HG03575 (cell line): ENCODE measurements at regions not wholly inside any gene's neighbourhood (a gene's known extent, or its start where the extent isn't known, plus 50 kb on each side); places are given as distances from the start of the nearest gene placed in this dataset.

Source experiments
- ATAC-seq: cut with Tn5 transposase; IDR thresholded peaks from one replicate; pipeline ENCODE4 v1.9.1; 2021; ENCODE audit not compliant: unreplicated experiment, insufficient number of reproducible peaks, low FRiP score; ENCODE audit errors: extremely low read depth

DNA sequence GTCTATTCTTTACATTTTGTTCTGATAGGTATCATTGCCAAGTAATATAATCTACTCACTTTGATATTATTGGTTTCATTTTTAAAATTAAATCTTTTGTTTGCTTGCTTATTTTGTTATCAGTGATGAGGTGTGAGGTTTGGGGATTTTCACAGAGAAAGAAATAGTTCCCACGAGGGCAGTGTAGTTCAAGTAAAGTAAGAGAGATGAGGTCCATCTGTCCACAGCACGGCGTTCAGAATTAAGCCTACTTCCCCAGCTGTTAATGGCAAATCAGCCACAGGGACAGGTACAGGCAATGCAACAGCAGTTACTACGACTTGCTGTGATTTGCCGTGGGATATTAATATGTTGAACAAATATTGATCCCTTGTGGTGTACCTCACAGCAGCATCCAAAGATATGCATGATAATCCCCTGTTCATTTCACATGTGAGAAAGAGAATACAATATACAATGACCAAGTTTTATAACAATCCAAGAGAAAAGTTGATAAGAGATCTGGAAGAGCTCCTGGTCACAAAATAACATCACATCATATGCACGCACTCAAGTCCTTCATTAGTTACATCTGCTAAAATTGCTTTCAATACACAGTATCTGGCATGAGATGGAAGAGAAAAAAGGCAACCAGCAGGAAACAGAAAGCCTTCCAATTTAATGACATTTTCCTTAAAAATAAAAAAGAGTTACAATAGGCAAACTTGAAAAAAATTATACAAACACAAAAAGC, 131.6 kb downstream of the TUSC7 start:
- ATAC-seq: no peak

DNA sequence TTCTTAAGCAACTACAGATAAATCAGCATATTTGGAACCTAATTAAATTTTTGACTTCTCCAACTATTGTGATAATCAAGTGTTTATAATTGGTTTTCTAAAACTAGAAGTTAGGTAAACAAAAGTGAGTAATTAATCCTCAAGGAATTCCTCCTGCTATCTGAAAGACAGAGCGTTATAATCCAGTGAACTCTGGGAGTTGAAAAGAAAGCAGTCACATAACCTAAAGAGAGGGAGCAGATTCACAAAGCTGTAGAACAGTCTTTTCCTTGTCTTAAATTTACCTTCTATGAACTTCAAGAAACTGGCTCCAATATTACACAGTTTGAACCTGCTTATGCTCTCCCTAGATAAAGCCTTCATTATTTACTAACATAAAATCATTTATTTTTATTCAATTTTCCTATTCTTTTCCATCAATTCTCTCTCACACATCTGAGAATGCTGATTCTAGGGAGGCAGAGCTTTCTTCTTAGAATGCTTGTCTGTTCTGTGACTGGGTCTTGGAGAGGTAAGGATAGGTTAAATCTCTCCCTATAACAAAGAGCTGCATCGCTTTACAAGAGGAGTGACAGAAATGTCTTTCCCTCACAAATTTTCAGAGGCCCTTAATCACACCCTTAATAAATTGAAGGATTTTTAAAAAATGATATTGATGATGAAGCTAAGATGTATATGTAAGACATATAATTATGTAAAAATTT, 132.8 kb downstream of the TUSC7 start:
- ATAC-seq: no peak

DNA sequence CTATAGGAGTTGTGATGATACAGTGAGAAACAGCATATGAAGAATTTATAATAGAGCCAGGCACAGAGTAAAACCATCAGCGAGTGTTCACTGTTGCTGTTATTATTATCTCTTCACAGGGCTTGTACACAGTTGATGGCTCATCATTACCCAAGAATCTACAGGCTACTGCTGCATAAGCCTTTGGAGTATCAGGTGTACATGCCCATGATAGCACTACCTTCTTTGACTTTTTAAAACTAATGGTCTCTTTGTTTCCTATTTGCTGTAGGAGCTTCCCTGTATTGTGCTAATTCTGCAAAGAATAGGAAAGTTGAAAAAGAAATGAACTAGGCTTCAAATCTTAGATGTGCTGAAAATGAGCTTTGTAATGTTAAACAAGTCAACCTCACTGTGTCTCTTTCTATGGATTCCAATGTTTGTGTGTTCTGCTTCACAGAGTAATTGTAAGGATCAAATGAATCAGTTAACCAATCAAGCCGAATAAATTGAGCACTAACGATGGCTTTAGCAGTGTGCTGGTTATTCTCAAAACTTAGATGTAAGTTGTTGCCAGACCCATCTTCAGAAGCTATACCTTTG, 138.8 kb downstream of the TUSC7 start:
- no peak for ATAC-seq

DNA sequence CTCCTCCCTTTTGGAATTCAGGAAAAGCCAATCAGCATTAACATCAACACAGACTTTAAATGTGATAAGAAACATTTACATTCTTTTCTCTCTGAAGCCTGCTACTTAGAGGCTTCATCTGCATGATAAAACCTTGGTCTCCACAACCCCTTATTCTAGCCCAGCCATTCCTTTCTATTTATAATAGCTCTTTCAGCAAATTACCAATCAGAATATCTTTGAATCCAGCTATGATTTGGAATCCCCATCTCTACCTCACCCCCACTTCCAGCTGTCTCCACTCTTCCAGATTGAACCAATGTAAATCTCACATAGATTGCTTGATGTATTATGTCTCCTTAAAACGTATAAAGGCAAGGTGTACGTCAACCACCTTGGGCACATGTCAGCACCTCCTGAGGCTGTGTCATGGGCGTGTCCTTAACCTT, 139.7 kb downstream of the TUSC7 start:
- ATAC-seq: no peak

DNA sequence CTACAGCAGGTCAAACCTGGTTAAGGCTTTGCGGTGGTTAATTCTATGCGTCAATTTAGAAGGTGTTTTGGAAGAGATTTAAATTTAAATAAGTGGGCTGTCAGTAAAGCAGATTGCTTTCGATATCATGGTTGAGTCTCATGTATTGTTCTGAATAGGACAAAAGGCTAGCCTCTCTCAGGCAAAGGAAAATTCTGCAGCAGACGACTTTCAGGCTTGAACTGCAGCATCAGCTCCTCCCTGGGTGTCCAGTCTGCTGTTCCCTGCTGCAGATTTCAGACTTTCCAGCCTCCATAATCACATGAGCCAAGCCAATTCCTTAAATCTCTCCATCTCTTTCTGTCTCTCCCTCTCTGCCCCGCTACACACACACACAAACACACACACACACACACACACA, 143.2 kb downstream of the TUSC7 start:
- ATAC-seq: no peak

DNA sequence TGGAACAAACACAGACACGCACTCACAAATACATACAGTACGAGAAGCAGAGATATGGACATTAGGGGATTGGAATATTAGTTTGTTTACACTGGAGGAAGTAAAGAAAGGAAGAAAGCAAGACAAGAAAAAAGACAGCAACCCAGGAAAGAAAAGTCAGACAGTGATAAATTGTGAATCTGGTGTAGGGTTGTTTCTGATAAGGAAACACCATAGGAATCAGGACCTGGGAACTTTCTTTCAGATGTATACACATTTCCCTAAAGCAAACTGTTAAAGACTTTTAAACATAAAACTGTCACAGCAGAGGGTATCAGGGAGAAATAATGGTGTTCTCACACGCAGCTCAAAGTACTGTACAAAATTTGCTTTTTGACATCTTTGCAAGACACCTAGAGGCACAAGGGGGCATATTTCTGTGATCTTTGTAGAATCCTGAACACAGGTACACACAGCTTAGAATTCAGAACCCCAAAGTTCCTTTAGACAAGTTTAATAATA, 153.7 kb downstream of the TUSC7 start:
- no peak for ATAC-seq

DNA sequence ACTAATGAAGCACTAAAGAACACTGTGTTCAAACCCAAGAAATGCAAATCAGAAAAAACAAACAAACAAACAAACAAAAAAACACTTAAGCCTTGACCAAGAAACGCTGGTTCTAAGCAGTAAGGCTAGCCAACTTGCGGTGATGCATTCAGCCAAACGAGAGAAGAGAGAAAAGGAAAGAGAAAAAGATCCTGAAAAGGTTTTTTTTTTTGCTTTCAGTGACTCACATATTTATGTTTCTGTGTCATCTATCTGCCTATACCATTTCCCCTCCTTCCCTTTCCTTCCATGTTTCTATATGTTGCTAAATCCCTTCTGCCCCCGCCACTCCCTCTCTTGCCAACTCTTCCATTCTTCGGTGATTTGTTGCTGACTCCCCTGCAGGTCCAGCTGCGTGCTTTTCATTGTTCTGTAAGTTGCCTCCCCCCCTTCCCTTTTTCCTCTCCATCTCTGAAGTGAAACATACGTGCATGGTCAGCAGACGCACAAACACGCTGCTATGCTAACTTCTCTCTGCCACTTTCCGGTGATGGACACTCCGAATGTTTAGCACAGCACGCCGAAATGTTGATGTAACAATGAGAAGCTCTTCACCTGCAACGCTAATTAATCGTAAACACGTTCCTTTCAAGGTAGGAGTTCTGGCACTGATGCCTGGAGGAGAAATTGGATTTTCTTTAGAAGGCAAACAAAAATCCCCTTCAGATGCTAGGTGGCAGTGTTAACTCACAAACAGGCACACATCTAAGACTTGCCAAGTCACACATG, 154.4 kb downstream of the TUSC7 start:
- ATAC-seq: no peak

DNA sequence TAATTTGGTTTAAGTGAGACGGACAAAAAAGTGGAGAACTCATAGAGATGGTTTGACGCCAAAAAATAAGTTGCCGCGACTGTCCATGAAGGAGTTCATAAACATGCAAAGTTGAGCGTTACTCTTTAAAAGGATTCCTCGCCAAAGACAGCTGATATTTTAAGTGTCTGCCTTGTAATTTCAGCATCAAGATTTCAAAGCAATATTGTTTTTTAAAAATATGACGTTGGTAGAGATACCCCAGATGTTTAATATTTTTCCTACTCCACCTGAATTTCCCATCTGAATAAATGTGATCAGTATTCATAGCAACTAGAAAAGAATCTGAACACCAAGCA, 155.0 kb downstream of the TUSC7 start:
- no peak for ATAC-seq

DNA sequence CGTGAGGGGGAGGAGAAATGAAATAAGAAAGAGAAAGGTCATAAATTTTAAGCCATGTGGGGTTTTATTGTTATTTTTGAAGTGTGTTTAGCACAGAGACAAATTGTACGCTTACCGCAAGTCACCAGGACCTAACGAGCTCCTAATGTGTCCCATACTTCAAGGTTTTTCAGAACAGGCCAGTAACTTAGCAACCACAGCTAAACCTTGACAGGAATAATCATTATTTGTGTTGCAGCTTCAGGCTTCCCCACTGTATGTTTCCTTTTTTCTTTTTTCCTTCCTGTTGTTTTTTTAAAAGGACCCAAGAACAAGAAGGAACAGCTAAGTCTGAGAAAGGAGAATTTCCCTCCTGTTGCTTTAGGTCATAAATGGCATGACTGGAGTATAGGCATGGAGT, 160.8 kb downstream of the TUSC7 start:
- no peak for ATAC-seq

DNA sequence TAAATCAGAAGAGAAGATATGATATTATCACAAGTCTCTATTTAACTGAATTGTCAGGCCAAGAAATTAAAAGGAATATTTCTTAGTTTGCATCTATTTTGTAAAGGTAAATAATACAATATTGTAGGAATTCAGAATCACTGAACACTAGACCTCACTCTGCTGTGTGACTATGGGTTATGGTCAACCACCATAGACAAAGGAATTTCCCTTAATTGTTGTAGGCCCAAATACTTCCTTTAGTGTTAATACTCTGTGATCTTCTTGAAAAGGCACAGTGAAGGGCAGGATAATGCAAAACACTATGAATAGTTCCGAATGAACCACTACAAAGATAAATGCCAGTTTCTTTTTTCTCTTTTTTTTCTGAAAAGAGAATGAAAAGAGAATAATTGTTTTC, 162.3 kb downstream of the TUSC7 start:
- ATAC-seq: no peak

DNA sequence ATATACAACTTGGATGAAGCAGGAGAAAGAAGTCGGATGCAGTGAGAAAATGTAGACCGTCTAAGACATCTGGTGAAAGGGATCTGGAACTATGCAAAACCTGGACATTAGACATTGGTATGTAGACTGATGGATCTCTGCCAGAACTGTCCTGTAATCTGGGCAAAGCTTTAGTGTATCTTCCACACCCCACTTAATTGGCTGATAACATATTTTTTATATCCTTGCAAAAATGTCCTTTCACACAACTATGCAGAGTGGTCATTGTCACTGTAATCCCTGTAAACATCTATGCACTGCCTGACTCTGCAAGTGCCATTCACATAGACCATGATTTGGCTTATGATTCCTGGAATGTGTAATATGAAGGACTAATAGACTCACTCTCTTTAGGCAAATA, 163.1 kb downstream of the TUSC7 start:
- ATAC-seq: no peak

DNA sequence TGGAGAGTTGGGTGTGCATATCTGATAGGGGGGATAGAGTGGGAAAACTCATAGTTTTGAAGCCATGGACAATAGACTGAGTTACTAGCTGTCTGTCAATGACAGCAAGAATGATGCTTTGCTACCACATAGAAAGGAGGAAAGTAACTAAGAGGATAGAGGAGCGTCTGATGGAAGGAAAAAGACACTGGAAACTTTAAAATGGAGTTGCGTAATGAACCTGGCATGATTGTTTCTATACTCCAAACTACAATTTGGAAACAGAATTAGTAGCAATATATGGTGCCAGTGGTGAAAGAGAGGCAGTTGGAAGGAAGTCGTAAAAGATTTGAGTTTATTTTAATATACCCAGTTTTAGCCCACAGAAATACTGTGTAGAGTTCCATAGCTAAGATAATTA, 163.6 kb downstream of the TUSC7 start:
- ATAC-seq: no peak

DNA sequence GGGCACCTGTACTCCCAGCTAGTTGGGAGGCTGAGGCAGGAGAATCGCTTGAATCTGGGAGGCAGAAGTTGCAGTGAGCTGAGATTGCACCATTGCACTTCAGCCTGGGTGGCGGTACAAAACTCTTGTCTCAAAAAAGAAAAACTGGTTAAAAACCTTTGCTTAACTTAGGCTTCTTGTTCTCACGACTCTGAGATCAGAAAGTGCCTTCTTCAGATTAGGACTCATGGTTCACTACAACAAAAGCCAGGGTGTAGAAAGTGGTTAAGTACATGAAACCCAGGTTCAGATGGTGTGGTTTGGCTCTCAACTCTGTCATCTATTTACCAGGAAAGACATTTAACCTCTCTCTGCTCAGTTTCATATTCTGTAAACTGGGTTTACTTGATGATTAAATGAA, 168.4 kb downstream of the TUSC7 start:
- ATAC-seq: no peak

DNA sequence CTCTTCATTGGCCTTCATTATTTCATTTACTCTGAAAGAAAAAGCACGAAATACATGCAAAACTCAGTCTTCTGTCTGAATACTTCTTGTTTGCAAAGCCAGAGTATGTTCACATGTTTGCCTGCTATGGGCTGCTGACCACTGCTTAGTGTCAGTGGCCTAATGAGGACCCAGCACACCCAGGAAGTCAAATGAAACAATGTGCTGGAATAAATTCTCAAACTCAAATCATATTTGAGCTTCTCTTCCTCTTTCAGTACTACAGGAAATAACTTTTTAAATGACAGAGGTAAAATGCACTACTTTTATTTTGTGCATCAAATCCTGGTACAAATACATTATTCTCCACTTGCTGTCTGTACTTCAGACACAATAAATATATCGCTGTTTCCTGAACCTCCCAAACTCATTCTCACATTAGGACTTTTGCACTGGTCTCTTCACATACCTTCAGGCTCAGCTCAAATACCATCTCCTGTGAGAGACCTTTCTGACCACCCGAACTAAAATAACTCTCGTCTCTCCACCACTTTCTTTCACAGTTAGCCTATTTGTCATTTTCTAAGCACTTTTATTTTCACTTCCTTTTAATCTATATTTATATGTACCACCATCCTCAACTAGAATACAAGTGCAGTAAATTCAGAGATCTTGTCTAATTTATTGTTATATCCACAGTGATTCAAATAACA, 176.8 kb downstream of the TUSC7 start:
- peak; percentile 96 for ATAC-seq

DNA sequence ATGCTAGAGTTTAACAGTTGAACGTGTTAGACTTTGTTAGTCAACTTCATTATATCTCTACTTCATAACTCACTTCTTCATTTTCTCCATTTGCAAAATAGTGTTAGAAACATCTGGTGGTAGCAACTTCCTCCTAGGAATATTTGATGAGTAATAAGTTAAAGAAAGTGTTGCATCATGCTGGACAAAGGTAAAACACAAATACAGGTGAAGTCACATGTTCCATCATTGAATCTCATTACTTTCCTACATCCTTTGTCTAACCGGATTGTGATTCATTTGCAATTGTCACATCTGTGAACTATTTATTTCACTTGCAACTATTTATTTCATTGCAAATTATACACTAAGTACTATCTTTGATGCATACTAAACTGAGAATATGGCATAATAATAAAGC, 186.5 kb downstream of the TUSC7 start:
- no peak for ATAC-seq

DNA sequence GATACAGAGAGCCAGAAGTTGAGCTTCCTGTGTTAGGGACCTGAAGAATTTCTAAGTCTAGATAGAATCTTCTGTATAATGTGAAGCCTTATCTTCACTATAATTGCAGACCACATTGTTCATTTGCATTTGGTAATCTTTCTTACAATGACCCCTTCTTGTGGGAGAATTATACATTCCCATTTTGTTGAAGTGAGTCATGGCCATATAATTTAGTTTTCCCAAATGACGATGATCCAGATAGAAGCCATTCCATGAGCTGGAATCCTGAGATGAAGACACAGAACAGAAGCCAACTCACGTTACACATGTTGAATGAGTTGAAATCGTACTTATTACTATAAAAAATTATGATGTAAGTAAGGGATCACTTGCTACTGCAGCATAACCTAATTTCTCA, 187.8 kb downstream of the TUSC7 start:
- ATAC-seq: no peak

DNA sequence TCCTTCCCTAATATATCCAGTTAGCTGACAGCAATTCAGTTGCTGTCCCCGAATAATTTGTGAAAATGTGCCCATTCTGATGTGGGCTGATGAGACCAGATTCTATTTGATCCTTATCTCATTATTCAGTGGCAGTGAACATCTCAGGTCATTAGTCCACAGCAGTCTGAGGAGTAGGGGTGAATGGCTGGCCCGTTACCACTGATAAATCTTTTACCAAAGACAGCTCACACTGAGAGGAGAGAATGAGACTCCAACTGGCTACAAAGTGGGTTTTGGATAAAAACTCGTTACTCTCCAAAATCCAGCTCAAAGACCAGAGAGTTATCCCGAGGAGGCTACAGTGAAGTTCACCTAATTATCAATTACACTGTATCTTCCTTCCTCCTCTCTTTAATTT, 189.7 kb downstream of the TUSC7 start:
- ATAC-seq: no peak

DNA sequence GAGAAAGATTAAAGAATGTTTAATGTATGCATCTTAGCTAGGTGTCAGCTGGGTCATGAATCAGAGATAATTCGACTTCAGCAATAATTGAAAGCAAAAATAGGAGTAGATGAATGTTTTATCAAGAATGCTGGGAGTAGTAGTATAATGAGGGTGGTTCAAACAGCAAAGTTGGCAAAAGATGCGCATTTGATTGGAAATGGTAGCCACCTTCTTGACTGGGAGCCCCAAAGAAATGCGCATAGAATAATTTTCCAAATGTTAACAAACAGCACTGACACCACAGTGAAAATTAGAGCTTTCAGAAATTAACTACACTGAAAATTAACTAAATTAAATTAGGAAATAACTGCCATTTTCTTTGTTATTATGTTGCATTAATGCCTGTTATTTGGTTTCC, 195.8 kb downstream of the TUSC7 start:
- ATAC-seq: no peak

DNA sequence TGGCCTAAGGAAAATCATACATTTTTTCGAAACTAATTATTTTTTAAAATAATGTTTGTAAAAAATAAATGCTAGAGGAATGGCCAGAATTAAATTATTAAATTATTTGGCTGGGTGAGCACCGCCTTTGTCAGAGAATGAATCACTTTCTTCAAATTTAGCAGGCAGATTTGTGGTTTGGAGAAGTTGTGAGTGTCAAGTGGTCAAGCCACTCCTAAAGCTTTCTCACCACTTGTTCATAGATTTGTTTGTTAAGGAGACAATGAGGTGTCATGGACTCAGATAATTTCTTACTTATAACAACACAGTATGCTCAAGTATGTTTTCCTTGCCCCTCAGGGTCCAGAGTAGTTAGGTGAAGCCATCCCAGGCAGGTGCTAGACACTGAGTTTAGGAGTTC, 196.2 kb downstream of the TUSC7 start:
- ATAC-seq: no peak
